ENCODE measurements at regions not wholly inside any gene's neighbourhood (a gene's known extent, or its start where the extent isn't known, plus 50 kb on each side); places are given as distances from the start of the nearest gene placed in this dataset.

DNA sequence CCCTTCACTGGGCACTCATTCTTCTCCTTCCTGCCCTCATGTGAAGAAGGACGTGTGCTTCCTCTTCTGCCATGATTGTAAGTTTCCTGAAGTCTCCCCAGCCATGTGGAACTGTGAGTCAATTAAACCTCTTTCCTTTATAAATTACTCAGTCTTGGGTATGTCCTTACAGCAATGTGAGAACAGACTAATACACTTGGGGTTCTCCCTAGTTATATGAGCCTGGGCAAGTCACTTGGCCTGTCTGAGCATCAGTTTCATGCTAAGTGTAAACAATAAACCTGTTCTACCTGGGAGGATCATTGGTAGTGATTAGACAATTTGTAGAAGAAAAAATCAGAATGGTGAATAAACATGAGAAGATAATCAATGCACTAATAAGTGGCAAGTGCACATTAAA, 162.2 kb upstream of the ARG1 start:
- Mint-ChIP-seq H3K36me3 (peaks cover 8% of the 10 kb centered on the region), H3K27ac (no peak overlapping the region), H3K4me3 (no peak overlapping the region), H3K27me3 (ENCODE audit: low read depth) (peaks cover 15% of the 10 kb centered on the region), H3K9me3 (peaks cover 11% of the 10 kb centered on the region), H3K4me1 (no peaks in the 10 kb centered on the region)
- TF ChIP-seq AFF4 (CRISPR knock-in tag; IDR thresholded peaks at IDR 0.05; ENCODE audit: borderline replicate concordance), result no peak
- no peak for TF ChIP-seq ZNF396 (CRISPR knock-in tag; IDR thresholded peaks at IDR 0.05; ENCODE audit: borderline replicate concordance)
- no peak for TF ChIP-seq ZSCAN18 (CRISPR knock-in tag; IDR thresholded peaks at IDR 0.05)
- TF ChIP-seq TEAD1 (CRISPR knock-in tag; IDR thresholded peaks at IDR 0.05), result no peak
- TF ChIP-seq ZNF219 (CRISPR knock-in tag; IDR thresholded peaks at IDR 0.05; ENCODE audit: borderline replicate concordance), result no peak
- no peak for TF ChIP-seq ARID4B (CRISPR knock-in tag; IDR thresholded peaks at IDR 0.05; ENCODE audit: borderline replicate concordance)
- TF ChIP-seq, protein P1, sequence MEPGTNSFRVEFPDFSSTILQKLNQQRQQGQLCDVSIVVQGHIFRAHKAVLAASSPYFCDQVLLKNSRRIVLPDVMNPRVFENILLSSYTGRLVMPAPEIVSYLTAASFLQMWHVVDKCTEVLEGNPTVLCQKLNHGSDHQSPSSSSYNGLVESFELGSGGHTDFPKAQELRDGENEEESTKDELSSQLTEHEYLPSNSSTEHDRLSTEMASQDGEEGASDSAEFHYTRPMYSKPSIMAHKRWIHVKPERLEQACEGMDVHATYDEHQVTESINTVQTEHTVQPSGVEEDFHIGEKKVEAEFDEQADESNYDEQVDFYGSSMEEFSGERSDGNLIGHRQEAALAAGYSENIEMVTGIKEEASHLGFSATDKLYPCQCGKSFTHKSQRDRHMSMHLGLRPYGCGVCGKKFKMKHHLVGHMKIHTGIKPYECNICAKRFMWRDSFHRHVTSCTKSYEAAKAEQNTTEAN (CRISPR knock-in tag; IDR thresholded peaks at IDR 0.05), result no peak
- TF ChIP-seq AR (CRISPR knock-in tag; IDR thresholded peaks at IDR 0.05), result no peak
- no peak for TF ChIP-seq NR3C1 (CRISPR knock-in tag; conservative IDR thresholded peaks at IDR 0.05; ENCODE audit: low read depth)
- TF ChIP-seq, protein P2, sequence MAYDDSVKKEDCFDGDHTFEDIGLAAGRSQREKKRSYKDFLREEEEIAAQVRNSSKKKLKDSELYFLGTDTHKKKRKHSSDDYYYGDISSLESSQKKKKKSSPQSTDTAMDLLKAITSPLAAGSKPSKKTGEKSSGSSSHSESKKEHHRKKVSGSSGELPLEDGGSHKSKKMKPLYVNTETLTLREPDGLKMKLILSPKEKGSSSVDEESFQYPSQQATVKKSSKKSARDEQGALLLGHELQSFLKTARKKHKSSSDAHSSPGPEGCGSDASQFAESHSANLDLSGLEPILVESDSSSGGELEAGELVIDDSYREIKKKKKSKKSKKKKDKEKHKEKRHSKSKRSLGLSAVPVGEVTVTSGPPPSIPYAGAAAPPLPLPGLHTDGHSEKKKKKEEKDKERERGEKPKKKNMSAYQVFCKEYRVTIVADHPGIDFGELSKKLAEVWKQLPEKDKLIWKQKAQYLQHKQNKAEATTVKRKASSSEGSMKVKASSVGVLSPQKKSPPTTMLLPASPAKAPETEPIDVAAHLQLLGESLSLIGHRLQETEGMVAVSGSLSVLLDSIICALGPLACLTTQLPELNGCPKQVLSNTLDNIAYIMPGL (CRISPR knock-in tag; IDR thresholded peaks at IDR 0.05), result no peak
- no peak for TF ChIP-seq USF1 (CRISPR knock-in tag; IDR thresholded peaks at IDR 0.05)
- no peak for TF ChIP-seq ZNF138 (CRISPR knock-in tag; conservative IDR thresholded peaks at IDR 0.05)
- TF ChIP-seq SMAD4 (CRISPR knock-in tag; IDR thresholded peaks at IDR 0.05), result no peak
- no peak for TF ChIP-seq MXD4 (CRISPR knock-in tag; IDR thresholded peaks at IDR 0.05; ENCODE audit: borderline replicate concordance)
- no peak for TF ChIP-seq ZNF671 (CRISPR knock-in tag; IDR thresholded peaks at IDR 0.05)
- TF ChIP-seq SOX15 (CRISPR knock-in tag; IDR thresholded peaks at IDR 0.05), result no peak
- TF ChIP-seq USF2 (CRISPR knock-in tag; IDR thresholded peaks at IDR 0.05), result no peak
- no peak for TF ChIP-seq TCF7 (CRISPR knock-in tag; IDR thresholded peaks at IDR 0.05; ENCODE audit: low read depth)
- CTCF ChIA-PET, result no interaction called here
- POLR2A ChIA-PET, result no interaction called here
- DNase-seq (ENCODE audit: low spot score) (no peak), ATAC-seq (no peak)
